ENCODE measurements at regions not wholly inside any gene's neighbourhood (a gene's known extent, or its start where the extent isn't known, plus 50 kb on each side); places are given as distances from the start of the nearest gene placed in this dataset.

- H3K4me1 ChIP-seq = no peaks in the 10 kb centered on the region
- intact Hi-C loops (cut with DNase I) = no loop called here
- H3K9me3 ChIP-seq = no peaks in the 10 kb centered on the region
- no peak overlapping the region for H3K4me3 ChIP-seq
- TF ChIP-seq POLR2AphosphoS5 (IDR thresholded peaks at IDR 0.05; ENCODE audit: insufficient read depth in 1 of 2, low read depth in 1 of 2) = no peak
- TF ChIP-seq POLR2A (IDR thresholded peaks at IDR 0.05) = no peak
- TF ChIP-seq, protein P1, sequence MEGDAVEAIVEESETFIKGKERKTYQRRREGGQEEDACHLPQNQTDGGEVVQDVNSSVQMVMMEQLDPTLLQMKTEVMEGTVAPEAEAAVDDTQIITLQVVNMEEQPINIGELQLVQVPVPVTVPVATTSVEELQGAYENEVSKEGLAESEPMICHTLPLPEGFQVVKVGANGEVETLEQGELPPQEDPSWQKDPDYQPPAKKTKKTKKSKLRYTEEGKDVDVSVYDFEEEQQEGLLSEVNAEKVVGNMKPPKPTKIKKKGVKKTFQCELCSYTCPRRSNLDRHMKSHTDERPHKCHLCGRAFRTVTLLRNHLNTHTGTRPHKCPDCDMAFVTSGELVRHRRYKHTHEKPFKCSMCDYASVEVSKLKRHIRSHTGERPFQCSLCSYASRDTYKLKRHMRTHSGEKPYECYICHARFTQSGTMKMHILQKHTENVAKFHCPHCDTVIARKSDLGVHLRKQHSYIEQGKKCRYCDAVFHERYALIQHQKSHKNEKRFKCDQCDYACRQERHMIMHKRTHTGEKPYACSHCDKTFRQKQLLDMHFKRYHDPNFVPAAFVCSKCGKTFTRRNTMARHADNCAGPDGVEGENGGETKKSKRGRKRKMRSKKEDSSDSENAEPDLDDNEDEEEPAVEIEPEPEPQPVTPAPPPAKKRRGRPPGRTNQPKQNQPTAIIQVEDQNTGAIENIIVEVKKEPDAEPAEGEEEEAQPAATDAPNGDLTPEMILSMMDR (IDR thresholded peaks at IDR 0.05) = no peak
- H3K36me3 ChIP-seq = no peaks in the 10 kb centered on the region
- H3K27me3 ChIP-seq = no peaks in the 10 kb centered on the region
- DNase-seq (ENCODE audit: extremely low spot score in 2 of 2) = no peak
- H3K27ac ChIP-seq = no peak overlapping the region
Observed at GRCh38 chr1:50350421-50350820, 72.8 kb downstream of the DMRTA2 start.

- Histone ChIP-seq H3K27ac (no peak overlapping the region), H3K4me3 (no peak overlapping the region), H3K4me1 (no peaks in the 10 kb centered on the region), H3K9me3 (no peaks in the 10 kb centered on the region), H3K27me3 (no peaks in the 10 kb centered on the region), H3K36me3 (no peaks in the 10 kb centered on the region)
- TF ChIP-seq, protein P1 (IDR thresholded peaks at IDR 0.05) = no peak
- TF ChIP-seq POLR2AphosphoS5 (IDR thresholded peaks at IDR 0.05; ENCODE audit: insufficient read depth in 1 of 2, low read depth in 1 of 2) (no peak), POLR2A (IDR thresholded peaks at IDR 0.05) (no peak)
- no peak for DNase-seq (ENCODE audit: extremely low spot score in 2 of 2)
- intact Hi-C loops (cut with DNase I) = no loop called here
Observed at GRCh38 chr1:50349242-50349565, 74.0 kb downstream of the DMRTA2 start.

DNA sequence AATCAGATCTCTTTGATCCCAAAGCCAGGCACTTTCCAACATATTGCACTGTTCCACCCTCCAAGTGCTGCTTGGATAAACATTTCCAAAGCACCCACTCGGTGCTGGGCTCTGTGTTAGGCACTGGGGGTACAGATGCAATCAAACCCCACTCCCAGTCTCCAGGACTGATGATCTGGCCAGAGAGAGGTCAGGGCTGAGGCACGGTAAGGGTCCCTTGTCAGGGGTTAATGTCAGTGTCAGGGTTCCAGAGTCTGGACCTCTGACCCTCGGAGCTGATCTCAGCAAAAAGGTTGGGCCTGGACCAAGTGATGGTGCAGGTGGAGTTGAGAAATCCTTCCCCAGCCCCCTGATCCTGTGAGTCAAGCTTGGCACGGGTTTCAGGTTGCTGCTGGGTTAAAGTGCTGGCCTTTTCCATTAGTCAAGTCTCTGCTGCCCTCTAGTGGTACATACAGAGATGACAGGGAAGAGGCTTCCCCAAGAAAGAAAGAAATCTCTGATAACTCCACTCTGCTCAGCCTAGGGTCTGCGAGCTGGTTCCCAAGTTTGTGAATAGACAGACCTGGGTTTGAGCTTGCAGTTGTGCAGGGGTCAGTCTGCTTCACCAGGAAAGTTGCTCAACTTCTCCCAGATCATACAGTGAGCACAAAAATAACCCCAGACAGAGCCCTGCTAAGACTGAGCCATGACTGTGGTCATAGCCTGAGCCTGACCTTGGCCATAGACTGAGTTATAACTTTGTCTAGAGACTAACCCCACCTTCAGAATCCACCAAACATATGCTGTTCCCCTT is 74.6 kb downstream of the DMRTA2 start:
- Histone ChIP-seq H3K9me3 (no peaks in the 10 kb centered on the region), H3K4me3 (no peak overlapping the region), H3K4me1 (no peaks in the 10 kb centered on the region), H3K36me3 (no peaks in the 10 kb centered on the region), H3K27me3 (no peaks in the 10 kb centered on the region), H3K27ac (no peak overlapping the region)
- TF ChIP-seq, protein P1 (IDR thresholded peaks at IDR 0.05) = peak; percentile 56 to 81 (median 64)
- no peak for TF ChIP-seq POLR2AphosphoS5 (IDR thresholded peaks at IDR 0.05; ENCODE audit: insufficient read depth in 1 of 2, low read depth in 1 of 2)
- DNase-seq (ENCODE audit: extremely low spot score in 2 of 2) = no peak
- intact Hi-C loops (cut with DNase I) = no loop called here

DNA sequence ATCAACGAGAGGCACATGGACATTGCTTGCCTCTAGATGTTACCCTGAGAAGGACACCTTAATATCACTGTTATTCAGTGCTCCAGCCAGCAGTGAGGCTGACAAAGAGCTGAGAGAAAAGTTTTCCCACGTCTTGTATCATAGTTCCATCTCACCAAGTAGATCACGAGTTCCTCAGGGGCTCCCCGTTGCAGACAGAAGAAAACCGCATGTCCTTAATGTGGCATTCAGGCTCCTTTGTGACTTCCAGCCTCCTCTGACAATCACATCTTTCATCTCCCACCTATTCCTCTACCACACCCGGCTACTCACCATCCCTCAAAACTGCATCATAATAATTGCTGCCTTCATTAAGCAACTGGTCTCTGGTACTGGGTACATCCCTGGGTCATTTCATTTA is 75.3 kb downstream of the DMRTA2 start:
- no peak for DNase-seq (ENCODE audit: extremely low spot score in 2 of 2)
- Histone ChIP-seq H3K36me3 (no peaks in the 10 kb centered on the region), H3K4me1 (no peaks in the 10 kb centered on the region), H3K27ac (no peak overlapping the region), H3K27me3 (no peaks in the 10 kb centered on the region), H3K4me3 (no peak overlapping the region), H3K9me3 (no peaks in the 10 kb centered on the region)
- no peak for TF ChIP-seq POLR2AphosphoS5 (IDR thresholded peaks at IDR 0.05; ENCODE audit: insufficient read depth in 1 of 2, low read depth in 1 of 2)
- TF ChIP-seq, protein P1 (IDR thresholded peaks at IDR 0.05) = no peak
- TF ChIP-seq POLR2A (IDR thresholded peaks at IDR 0.05) = no peak
- intact Hi-C loops (cut with DNase I) = no loop called here

DNA sequence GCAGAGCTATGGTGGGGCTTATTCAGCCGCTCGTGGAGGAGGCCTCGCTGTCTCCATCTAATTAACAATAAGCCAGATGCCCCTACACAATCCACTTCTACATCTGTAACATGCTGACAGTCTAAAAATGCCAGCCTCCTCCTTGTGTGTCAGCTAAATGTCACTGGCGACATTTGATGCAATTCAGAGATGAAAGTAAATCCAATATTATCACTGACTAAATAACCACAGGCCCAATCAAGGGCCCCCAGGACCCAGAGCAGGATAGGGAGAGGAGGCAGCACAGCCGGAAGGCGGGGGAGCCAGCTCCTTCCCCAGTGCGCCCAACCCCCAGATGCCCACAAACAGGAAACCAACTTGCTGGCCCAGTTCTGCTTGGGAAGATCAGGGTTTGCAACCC is 76.6 kb downstream of the DMRTA2 start:
- H3K27ac ChIP-seq = no peak overlapping the region
- H3K36me3 ChIP-seq = no peaks in the 10 kb centered on the region
- TF ChIP-seq POLR2AphosphoS5 (IDR thresholded peaks at IDR 0.05; ENCODE audit: insufficient read depth in 1 of 2, low read depth in 1 of 2) (no peak), POLR2A (IDR thresholded peaks at IDR 0.05) (no peak)
- TF ChIP-seq, protein P1 (IDR thresholded peaks at IDR 0.05) = no peak
- no peak overlapping the region for H3K4me3 ChIP-seq
- intact Hi-C loops (cut with DNase I) = no loop called here
- no peaks in the 10 kb centered on the region for H3K9me3 ChIP-seq
- no peaks in the 10 kb centered on the region for H3K27me3 ChIP-seq
- H3K4me1 ChIP-seq = no peaks in the 10 kb centered on the region
- no peak for DNase-seq (ENCODE audit: extremely low spot score in 2 of 2)

Data from vagina (tissue), 2 donors.